ENCODE measurements at regions not wholly inside any gene's neighbourhood (a gene's known extent, or its start where the extent isn't known, plus 50 kb on each side); places are given as distances from the start of the nearest gene placed in this dataset.

GRCh38 chr4:23083391-23083790, 390.7 kb downstream of the GBA3 start:
- TF ChIP-seq EZH2 (IDR thresholded peaks at IDR 0.05; ENCODE audit: borderline replicate concordance, low read depth, low read length, severe bottlenecking) = no peak
- TF ChIP-seq CTCF (IDR thresholded peaks at IDR 0.05; ENCODE audit: borderline replicate concordance, extremely low read depth, low read length, poor library complexity, severe bottlenecking) = no peak

Measured in DND-41 (cell line).